SK-N-SH (cell line): ENCODE measurements at regions not wholly inside any gene's neighbourhood (a gene's known extent, or its start where the extent isn't known, plus 50 kb on each side); places are given as distances from the start of the nearest gene placed in this dataset.

Experiments used
- CTCF ChIA-PET: fragments of 300-600, 350-600 bp; formaldehyde crosslinking; extraction: SDS; loops from one replicate; lab custom pipeline; 2021; lab: Yijun Ruan, JAX
- POLR2A ChIA-PET: fragments of 350-600 bp; sonication (Branson Sonifier 250); formaldehyde crosslinking; extraction: SDS; loops from one replicate; lab custom pipeline; 2020; ENCODE audit warnings: antibody characterized with exemption, inconsistent platforms; lab: Yijun Ruan, JAX
- DNase-seq: peaks from one replicate; pipeline ENCODE4 v3.0.0; 2012
- H2AFZ ChIP-seq: fragments of 200-600 bp; sonication (generic); 2 replicates; pipeline ENCODE4 v1.8.1; 2016; ENCODE audit warnings: antibody characterized with exemption, mild to moderate bottlenecking, low read depth
- H3F3A ChIP-seq: fragments of 200-600 bp; sonication (generic); replicated peaks from 2 replicates; pipeline ENCODE3; 2016; ENCODE audit warnings: antibody characterized with exemption, mild to moderate bottlenecking; ENCODE audit not compliant: insufficient read depth
- H3K27ac ChIP-seq, 2 experiments: fragments of 200-500 bp in 1 of 2; fragments of 200-600 bp in 1 of 2; sonication (Bioruptor generic) in 1 of 2; sonication (generic), shearing (Covaris generic) in 1 of 2; 2 replicates each; pipeline versions ENCODE4 v1.5.1 to v1.6.1; 2014 to 2016; ENCODE audit warnings: low read depth in 2 of 2, inconsistent platforms in 1 of 2, low read length in 1 of 2, mild to moderate bottlenecking in 1 of 2, mixed read lengths in 1 of 2
- H3K27me3 ChIP-seq: fragments of 200-600 bp; sonication (generic), shearing (Covaris generic); 2 replicates; pipeline ENCODE4 v1.6.1; 2016; ENCODE audit warnings: mixed run types; ENCODE audit not compliant: insufficient read depth
- H3K36me3 ChIP-seq, 2 experiments: fragments of 200-500 bp in 1 of 2; fragments of 200-600 bp in 1 of 2; sonication (Bioruptor generic) in 1 of 2; sonication (generic) in 1 of 2; replicated peaks in 1 of 2; 2 replicates each; pipeline versions ENCODE3 to v1.5.1; 2014 to 2016; ENCODE audit warnings: low read length in 1 of 2, mild to moderate bottlenecking in 1 of 2; ENCODE audit not compliant: insufficient read depth in 2 of 2, control insufficient read depth in 1 of 2
- H3K4me1 ChIP-seq, 2 experiments: fragments of 200-500 bp in 1 of 2; fragments of 200-600 bp in 1 of 2; sonication (Bioruptor generic) in 1 of 2; sonication (generic), shearing (Covaris generic) in 1 of 2; 2 replicates each; pipeline versions ENCODE4 v1.5.1 to v1.6.1; 2014 to 2016; ENCODE audit warnings: low read depth in 1 of 2, low read length in 1 of 2, mixed run types in 1 of 2; ENCODE audit not compliant: insufficient read depth in 2 of 2, control insufficient read depth in 1 of 2
- H3K4me2 ChIP-seq: fragments of 200-600 bp; sonication (generic), shearing (Covaris generic); 2 replicates; pipeline ENCODE4 v1.6.1; 2017; ENCODE audit warnings: mixed run types
- H3K4me3 ChIP-seq, 2 experiments: fragments of 200-500 bp in 1 of 2; fragments of 200-600 bp in 1 of 2; sonication (Bioruptor generic) in 1 of 2; sonication (generic), shearing (Covaris generic) in 1 of 2; 2 replicates each; pipeline versions ENCODE4 v1.5.1 to v1.8.1; 2014 to 2016; ENCODE audit warnings: low read depth in 2 of 2, inconsistent platforms in 1 of 2, low read length in 1 of 2, mild to moderate bottlenecking in 1 of 2, mixed read lengths in 1 of 2, moderate library complexity in 1 of 2
- H3K79me2 ChIP-seq: fragments of 200-600 bp; sonication (generic); 2 replicates; pipeline ENCODE4 v1.8.1; 2017; ENCODE audit warnings: mild to moderate bottlenecking; ENCODE audit not compliant: insufficient read depth
- H3K9ac ChIP-seq: fragments of 200-600 bp; sonication (generic); 2 replicates; pipeline ENCODE4 v1.6.1; 2017; ENCODE audit warnings: mixed run types
- H3K9me2 ChIP-seq: fragments of 200-600 bp; sonication (generic); 2 replicates; pipeline ENCODE4 v1.6.1; 2017; ENCODE audit warnings: mixed run types
- H3K9me3 ChIP-seq: fragments of 200-600 bp; sonication (generic); 2 replicates; pipeline ENCODE4 v1.6.1; 2017; ENCODE audit warnings: mixed run types, mild to moderate bottlenecking, moderate library complexity
- H4K20me1 ChIP-seq: fragments of 200-600 bp; sonication (generic); 2 replicates; pipeline ENCODE4 v1.6.1; 2017; ENCODE audit warnings: mild to moderate bottlenecking, mixed run types; ENCODE audit not compliant: insufficient read depth
- FOSL2 ChIP-seq: IDR thresholded peaks from 2 replicates; pipeline ENCODE4 v1.4.0; 2012; ENCODE audit warnings: low read depth, mild to moderate bottlenecking, moderate library complexity, borderline replicate concordance
- GATA2 ChIP-seq: sonication (generic); formaldehyde crosslinking; IDR thresholded peaks from 2 replicates; pipeline ENCODE4 v1.5.0; 2020; ENCODE audit warnings: mild to moderate bottlenecking, missing genetic modification reagents
- IRF3 ChIP-seq: fragments of 150-350 bp; IDR thresholded peaks from 2 replicates; pipeline ENCODE4 v1.6.1; 2016; ENCODE audit warnings: mild to moderate bottlenecking, low read depth, low read length
- JUND ChIP-seq: IDR thresholded peaks from 2 replicates; pipeline ENCODE4 v1.4.0; 2012
- MEF2A ChIP-seq: IDR thresholded peaks from 2 replicates; pipeline ENCODE4 v1.4.0; 2012; ENCODE audit warnings: low read depth, borderline replicate concordance
- PBX3 ChIP-seq: IDR thresholded peaks from 2 replicates; pipeline ENCODE4; 2012
- REST ChIP-seq: IDR thresholded peaks from 2 replicates; pipeline ENCODE4 v1.6.1; 2012; ENCODE audit warnings: mild to moderate bottlenecking, low read depth, low read length, moderate library complexity
- RXRA ChIP-seq: IDR thresholded peaks from 2 replicates; pipeline ENCODE4 v1.4.0; 2012; ENCODE audit warnings: low read depth, mild to moderate bottlenecking, borderline replicate concordance
- SMC3 ChIP-seq: IDR thresholded peaks from 2 replicates; pipeline ENCODE4 v1.6.1; 2012; ENCODE audit warnings: low read depth, low read length, improper control_type of control experiment
- TAF1 ChIP-seq: IDR thresholded peaks from 2 replicates; pipeline ENCODE4 v1.6.1; 2012; ENCODE audit warnings: low read depth, mild to moderate bottlenecking, low read length, moderate library complexity, borderline replicate concordance
- USF2 ChIP-seq: fragments of 150-350 bp; IDR thresholded peaks from 2 replicates; pipeline ENCODE4 v1.6.1; 2017; ENCODE audit warnings: antibody characterized with exemption, low read length, low read depth, borderline replicate concordance
- WGBS: methylation state at CpG from one replicate; pipeline ENCODE4 v1.1.6; 2017; ENCODE audit warnings: low lambda C conversion rate; 5-methylcytosine and 5-hydroxymethylcytosine counted together

- Histone ChIP-seq H4K20me1 (no peaks in the 10 kb centered on the region), H3K9me3 (no peaks in the 10 kb centered on the region), H3K9me2 (no peaks in the 10 kb centered on the region), H3K4me1 (peaks cover 0 to 8% of the 10 kb centered on the region in 2 experiments; a peak in 1 of 4 replicates), H3F3A (no peaks in the 10 kb centered on the region), H2AFZ (no peak overlapping the region), H3K27ac (no peak overlapping the region), H3K4me3 (no peak overlapping the region), H3K36me3 (no peaks in the 10 kb centered on the region), H3K4me2 (no peak overlapping the region), H3K9ac (no peak overlapping the region), H3K79me2 (no peaks in the 10 kb centered on the region), H3K27me3 (no peaks in the 10 kb centered on the region)
- CTCF ChIA-PET, result interaction anchor here (1.5 kb wide), 1 partner anchor 20 kb away, joined by 4 read pairs; no protein-coding TSS in a partner anchor
- POLR2A ChIA-PET, result no interaction called here
- no peak for DNase-seq
- TF ChIP-seq FOSL2 (no peak), MEF2A (no peak), REST (no peak), USF2 (no peak), JUND (no peak), PBX3 (no peak), RXRA (no peak), GATA2 (no peak)
- 73% methylated on average over 3 of the region's 3 CpGs for WGBS
Observed at GRCh38 chr2:8267721-8268120, 414.1 kb upstream of the ID2 start.

GRCh38 chr2:8268172-8268783 lies 413.6 kb upstream of the ID2 start:
- DNase-seq, result no peak
- no peaks in the 10 kb centered on the region for H3K9me3 ChIP-seq
- TF ChIP-seq IRF3, result no peak
- no peak for TF ChIP-seq PBX3
- TF ChIP-seq SMC3, result no peak
- no peak for TF ChIP-seq TAF1
- TF ChIP-seq, all 33 proteins: peak for 0
- H3K9ac ChIP-seq, result no peak overlapping the region
- H3K79me2 ChIP-seq, result no peaks in the 10 kb centered on the region
- H3K4me2 ChIP-seq, result no peak overlapping the region
- no peaks in the 10 kb centered on the region for H4K20me1 ChIP-seq
- H3K4me3 ChIP-seq, result no peak overlapping the region
- POLR2A ChIA-PET, result no interaction called here
- CTCF ChIA-PET, result interaction anchor here (1.5 kb wide), 1 partner anchor 20 kb away, joined by 4 read pairs; no protein-coding TSS in a partner anchor
- H3F3A ChIP-seq, result no peaks in the 10 kb centered on the region
- no peak overlapping the region for H2AFZ ChIP-seq
- WGBS, result 56% methylated on average over 7 of the region's 8 CpGs
- no peaks in the 10 kb centered on the region for H3K36me3 ChIP-seq
- no peak overlapping the region for H3K27ac ChIP-seq
- peaks cover 0 to 4% of the 10 kb centered on the region in 2 experiments; a peak in 1 of 4 replicates for H3K4me1 ChIP-seq
- no peaks in the 10 kb centered on the region for H3K9me2 ChIP-seq
- no peaks in the 10 kb centered on the region for H3K27me3 ChIP-seq
